ENCODE measurements at regions not wholly inside any gene's neighbourhood (a gene's known extent, or its start where the extent isn't known, plus 50 kb on each side); places are given as distances from the start of the nearest gene placed in this dataset.
"Not testable (repeated sequence)": the region's sequence is repeated elsewhere in the genome, so short reads cannot be mapped to it uniquely, and the experiment has no call there.

DNA sequence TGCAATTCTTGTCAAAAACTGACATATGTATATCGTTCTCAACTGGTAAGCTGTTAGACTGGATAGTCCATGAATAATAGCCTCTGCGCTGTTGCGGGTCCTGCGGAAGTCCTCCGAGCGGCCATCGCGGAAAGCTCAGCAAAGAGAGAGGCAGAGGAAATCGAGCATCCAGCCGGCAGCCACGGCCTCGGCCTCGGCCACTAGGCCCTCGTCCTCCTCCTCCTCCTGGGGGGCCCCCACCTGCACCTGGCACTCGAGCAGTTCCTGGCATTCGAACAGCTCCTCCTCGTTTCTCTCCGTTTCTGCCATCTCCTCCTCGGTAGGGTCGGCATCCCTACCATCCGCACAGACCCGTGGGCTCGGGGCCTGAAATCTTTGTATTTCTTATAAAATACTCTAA lies 111.2 kb upstream of the CYLC1 start:
- intact Hi-C loops (cut with DNase I); H3K4me1 ChIP-seq (replicated peaks in 1 of 2); H3K36me3 ChIP-seq (replicated peaks in 1 of 2); H3K27me3 ChIP-seq; DNase-seq; H3K27ac ChIP-seq; H3K4me3 ChIP-seq; H3K9me3 ChIP-seq (replicated peaks in 1 of 3): not testable (repeated sequence)
- WGBS, 4 donors: 78 to 90% (median 87%) methylated on average over 19 to 23 of the region's 23 CpGs

DNA sequence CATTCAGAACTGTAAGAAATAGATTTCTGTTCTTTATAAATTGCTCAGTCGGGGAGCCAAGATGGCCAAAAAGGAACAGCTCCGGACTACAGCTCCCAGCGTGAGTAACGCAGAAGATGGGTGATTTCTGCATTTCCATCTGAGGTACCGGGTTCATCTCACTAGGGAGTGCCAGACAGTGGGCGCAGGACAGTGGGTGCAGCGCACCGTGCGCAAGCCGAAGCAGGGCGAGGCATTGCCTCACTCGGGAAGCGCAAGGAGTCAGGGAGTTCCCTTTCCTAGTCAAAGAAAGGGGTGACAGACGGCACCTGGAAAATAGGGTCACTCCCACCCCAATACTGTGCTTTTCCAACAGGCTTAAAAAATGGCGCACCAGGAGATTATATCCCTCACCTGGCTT lies 110.5 kb upstream of the CYLC1 start:
- WGBS, 4 donors: 72 to 87% (median 80%) methylated on average over 2 to 12 of the region's 15 CpGs

DNA sequence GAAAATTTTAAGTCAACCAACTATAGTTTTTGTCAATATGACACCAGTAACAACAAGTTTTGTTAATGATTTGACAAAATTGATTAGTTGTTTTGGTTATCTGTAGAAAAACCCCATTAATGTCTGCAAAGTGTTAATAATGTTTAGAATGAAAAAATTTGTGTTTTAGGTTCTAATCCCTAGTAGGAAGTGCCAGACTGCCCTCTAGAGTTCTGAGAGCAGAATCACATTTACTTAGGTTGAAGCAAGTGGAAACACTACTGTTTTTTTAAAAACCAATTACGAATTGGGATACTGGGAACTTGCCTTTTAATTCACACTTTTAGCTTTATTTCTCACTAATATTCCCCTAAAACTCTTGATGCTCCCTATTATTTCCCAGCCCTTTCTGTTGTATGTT lies 101.1 kb upstream of the CYLC1 start:
- TF ChIP-seq, protein P1, sequence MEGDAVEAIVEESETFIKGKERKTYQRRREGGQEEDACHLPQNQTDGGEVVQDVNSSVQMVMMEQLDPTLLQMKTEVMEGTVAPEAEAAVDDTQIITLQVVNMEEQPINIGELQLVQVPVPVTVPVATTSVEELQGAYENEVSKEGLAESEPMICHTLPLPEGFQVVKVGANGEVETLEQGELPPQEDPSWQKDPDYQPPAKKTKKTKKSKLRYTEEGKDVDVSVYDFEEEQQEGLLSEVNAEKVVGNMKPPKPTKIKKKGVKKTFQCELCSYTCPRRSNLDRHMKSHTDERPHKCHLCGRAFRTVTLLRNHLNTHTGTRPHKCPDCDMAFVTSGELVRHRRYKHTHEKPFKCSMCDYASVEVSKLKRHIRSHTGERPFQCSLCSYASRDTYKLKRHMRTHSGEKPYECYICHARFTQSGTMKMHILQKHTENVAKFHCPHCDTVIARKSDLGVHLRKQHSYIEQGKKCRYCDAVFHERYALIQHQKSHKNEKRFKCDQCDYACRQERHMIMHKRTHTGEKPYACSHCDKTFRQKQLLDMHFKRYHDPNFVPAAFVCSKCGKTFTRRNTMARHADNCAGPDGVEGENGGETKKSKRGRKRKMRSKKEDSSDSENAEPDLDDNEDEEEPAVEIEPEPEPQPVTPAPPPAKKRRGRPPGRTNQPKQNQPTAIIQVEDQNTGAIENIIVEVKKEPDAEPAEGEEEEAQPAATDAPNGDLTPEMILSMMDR (IDR thresholded peaks at IDR 0.05): peak in 3 of 6 experiments; percentile 8 to 48 (median 15)
- TF ChIP-seq POLR2A (IDR thresholded peaks at IDR 0.05): no peak
- WGBS, 4 donors: 9 to 16% (median 13%) methylated on average over 1 of the region's 1 CpG
- no peak overlapping the region for H3K27ac ChIP-seq
- intact Hi-C loops (cut with DNase I): no loop called here
- H3K36me3 ChIP-seq (replicated peaks in 1 of 2): no peaks in the 10 kb centered on the region
- no peak for DNase-seq
- no peak overlapping the region for H3K4me3 ChIP-seq
- no peaks in the 10 kb centered on the region for H3K4me1 ChIP-seq (replicated peaks in 1 of 2)
- H3K27me3 ChIP-seq: no peaks in the 10 kb centered on the region
- H3K9me3 ChIP-seq (replicated peaks in 1 of 3): no peaks in the 10 kb centered on the region

More for the DNA sequence above, 110.5 kb upstream of the CYLC1 start:
- H3K27ac ChIP-seq; H3K4me1 ChIP-seq (replicated peaks in 1 of 2); H3K9me3 ChIP-seq (replicated peaks in 1 of 3); intact Hi-C loops (cut with DNase I); H3K36me3 ChIP-seq (replicated peaks in 1 of 2); DNase-seq; H3K4me3 ChIP-seq; H3K27me3 ChIP-seq: not testable (repeated sequence)

DNA sequence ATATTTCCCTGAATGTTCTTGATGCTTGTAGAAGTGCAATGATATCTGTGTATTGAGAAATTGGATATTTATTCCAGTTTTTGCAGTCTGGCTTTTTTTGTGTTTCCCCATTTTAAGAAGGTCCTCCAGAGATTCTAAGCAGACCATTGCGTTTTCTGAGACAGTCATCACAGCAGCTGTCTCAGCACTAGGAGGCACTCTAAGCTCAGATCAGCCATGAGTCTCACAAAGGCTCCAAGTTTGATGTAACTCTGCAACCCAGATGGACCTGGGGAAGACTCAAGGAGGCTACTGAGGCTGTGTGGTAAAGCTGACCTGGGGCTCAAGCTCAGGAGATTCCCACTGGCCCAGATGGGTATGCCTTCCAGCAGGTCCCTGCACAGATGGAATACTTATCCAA lies 89.3 kb upstream of the CYLC1 start:
- DNase-seq: no peak
- 13 to 50% (median 32%) methylated on average over 1 of the region's 1 CpG for WGBS, 4 donors

More for the DNA sequence above, 89.3 kb upstream of the CYLC1 start:
- H3K36me3 ChIP-seq (replicated peaks in 1 of 2): no peaks in the 10 kb centered on the region
- H3K4me1 ChIP-seq (replicated peaks in 1 of 2): no peaks in the 10 kb centered on the region
- intact Hi-C loops (cut with DNase I): no loop called here
- peaks cover 23% of the 10 kb centered on the region for H3K27me3 ChIP-seq
- H3K4me3 ChIP-seq: no peak overlapping the region
- no peaks in the 10 kb centered on the region for H3K9me3 ChIP-seq (replicated peaks in 1 of 3)
- no peak overlapping the region for H3K27ac ChIP-seq
- TF ChIP-seq, protein P1 (IDR thresholded peaks at IDR 0.05): no peak
- TF ChIP-seq POLR2A (IDR thresholded peaks at IDR 0.05): no peak

All from adrenal gland (tissue), 9 donors.